Psoas muscle (tissue), 7 donors: ENCODE measurements at regions not wholly inside any gene's neighbourhood (a gene's known extent, or its start where the extent isn't known, plus 50 kb on each side); places are given as distances from the start of the nearest gene placed in this dataset.
A peak's percentile ranks its signal among the peaks of the same experiment; 100 is the strongest.

Source experiments
- ATAC-seq, 4 donors: fragments of 200-7000 bp; cut with Tn5 transposase; one replicate each; pipeline ENCODE4 v1.9.1; 2020; ENCODE audit warnings: moderate library complexity in 3 of 4, mild to moderate bottlenecking in 2 of 4
- DNase-seq, 2 donors: peaks; one replicate each; pipeline ENCODE4 v3.0.0-alpha.2; 2020
- H3K27ac ChIP-seq: fragments of 200-600 bp; one replicate; pipeline ENCODE4 v1.8.0; 2022
- H3K27me3 ChIP-seq, 3 donors: fragments of 200-600 bp in 1 of 3; one replicate each; pipeline versions ENCODE4 v1.6.1 to v1.8.0; 2013 to 2022; ENCODE audit warnings: low read length in 2 of 3, mild to moderate bottlenecking in 2 of 3, moderate library complexity in 1 of 3; ENCODE audit not compliant: insufficient read depth in 3 of 3
- H3K36me3 ChIP-seq, 2 donors: fragments of 200-600 bp in 1 of 2; one replicate each; pipeline versions ENCODE4 v1.6.1 to v1.8.0; 2013 to 2022; ENCODE audit warnings: low read depth in 1 of 2, mild to moderate bottlenecking in 1 of 2, moderate library complexity in 1 of 2; ENCODE audit not compliant: insufficient read depth in 1 of 2
- H3K4me1 ChIP-seq: fragments of 200-600 bp; one replicate; pipeline ENCODE4 v1.8.0; 2022
- H3K4me3 ChIP-seq: fragments of 200-600 bp; one replicate; pipeline ENCODE4 v1.8.0; 2022; ENCODE audit warnings: mild to moderate bottlenecking
- H3K9me3 ChIP-seq: fragments of 200-600 bp; one replicate; pipeline ENCODE4 v1.8.0; 2022
- WGBS, 3 donors: extraction: QIAGEN DNeasy Blood & Tissue Kit; methylation state at CpG; one replicate each; pipeline versions ENCODE4 v1.1.6 to v1.1.7; 2013; 5-methylcytosine and 5-hydroxymethylcytosine counted together
- intact Hi-C, 2 donors: fragments of 100-400 bp; cut with DNase I; formaldehyde crosslinking; loops; one replicate each; pipeline versions ENCODE4 v1.11.0 to v1.14.2; 2022
- TF ChIP-seq, protein P1 (sequence below): fragments of 200-600 bp; IDR thresholded peaks from one replicate; pipeline ENCODE4 v1.8.0; 2022; ENCODE audit warnings: antibody characterized with exemption
- donor health status: healthy with polysubstance abuse.
- donor health status: DM: no; HTN: no; CAD: no; lungs with moderate emphysema.
- donor health status: Bipolar disorder and iron deficiency.
- donor health status: healthy.
- donor health status: DM: yes; HTN: yes; CAD: no.
- donor health status: DM: no; HTN: no; CAD: no.
- donor health status: DM: yes; HTN: yes; CAD: no.

DNA sequence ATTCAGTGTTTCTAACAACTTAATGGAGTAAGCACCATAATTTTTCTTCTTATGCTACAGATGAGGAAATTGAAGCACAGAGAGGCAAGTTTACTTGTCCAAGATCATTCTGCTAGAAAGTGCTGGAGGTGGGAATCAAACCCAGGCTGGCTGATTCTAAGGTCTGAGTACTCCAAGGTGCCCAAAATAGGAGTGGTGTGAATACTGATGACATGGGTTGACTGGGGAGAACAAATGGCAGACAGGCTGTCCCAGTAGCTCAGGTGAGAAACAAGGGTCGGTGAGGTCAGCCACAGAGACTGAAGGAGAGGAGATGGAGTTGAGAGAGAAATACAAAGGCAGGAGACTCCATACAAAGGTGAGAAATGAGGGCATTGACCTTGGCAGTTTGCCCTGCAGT lies 144.5 kb upstream of the EGFLAM start:
- no peaks in the 10 kb centered on the region for H3K36me3 ChIP-seq
- H3K27ac ChIP-seq = peak overlapping the region; percentile 60
- intact Hi-C loops = no loop called here
- peaks cover 26% of the 10 kb centered on the region for H3K4me1 ChIP-seq
- no peak overlapping the region for H3K4me3 ChIP-seq
- no peak for DNase-seq
- peak in 3 of 4 donors; percentile 33 to 57 (median 34) for ATAC-seq
- TF ChIP-seq, protein P1, sequence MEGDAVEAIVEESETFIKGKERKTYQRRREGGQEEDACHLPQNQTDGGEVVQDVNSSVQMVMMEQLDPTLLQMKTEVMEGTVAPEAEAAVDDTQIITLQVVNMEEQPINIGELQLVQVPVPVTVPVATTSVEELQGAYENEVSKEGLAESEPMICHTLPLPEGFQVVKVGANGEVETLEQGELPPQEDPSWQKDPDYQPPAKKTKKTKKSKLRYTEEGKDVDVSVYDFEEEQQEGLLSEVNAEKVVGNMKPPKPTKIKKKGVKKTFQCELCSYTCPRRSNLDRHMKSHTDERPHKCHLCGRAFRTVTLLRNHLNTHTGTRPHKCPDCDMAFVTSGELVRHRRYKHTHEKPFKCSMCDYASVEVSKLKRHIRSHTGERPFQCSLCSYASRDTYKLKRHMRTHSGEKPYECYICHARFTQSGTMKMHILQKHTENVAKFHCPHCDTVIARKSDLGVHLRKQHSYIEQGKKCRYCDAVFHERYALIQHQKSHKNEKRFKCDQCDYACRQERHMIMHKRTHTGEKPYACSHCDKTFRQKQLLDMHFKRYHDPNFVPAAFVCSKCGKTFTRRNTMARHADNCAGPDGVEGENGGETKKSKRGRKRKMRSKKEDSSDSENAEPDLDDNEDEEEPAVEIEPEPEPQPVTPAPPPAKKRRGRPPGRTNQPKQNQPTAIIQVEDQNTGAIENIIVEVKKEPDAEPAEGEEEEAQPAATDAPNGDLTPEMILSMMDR = no peak
- H3K9me3 ChIP-seq = no peaks in the 10 kb centered on the region
- H3K27me3 ChIP-seq = no peaks in the 10 kb centered on the region
- 50 to 61% (median 55%) methylated on average over 1 of the region's 1 CpG for WGBS, 3 donors

DNA sequence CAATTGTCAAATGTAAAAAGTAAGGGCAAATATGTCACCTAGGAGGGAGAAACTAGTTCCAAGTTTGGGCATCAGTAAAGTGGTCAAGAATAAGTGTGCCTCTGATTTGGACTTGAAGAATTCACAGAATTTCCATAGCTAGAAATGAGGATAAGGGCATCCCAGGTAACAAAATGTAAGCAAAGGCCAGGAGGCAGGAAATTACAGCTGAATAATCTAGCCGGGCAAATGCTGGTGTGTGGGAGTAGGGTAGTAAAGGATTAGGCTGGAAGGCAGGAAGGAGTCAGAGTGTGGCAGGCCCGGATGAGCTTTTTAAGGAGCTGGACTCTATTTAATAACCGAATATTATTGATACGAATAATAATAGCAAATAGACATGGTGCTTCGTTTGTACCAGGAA lies 144.9 kb upstream of the EGFLAM start:
- ATAC-seq = peak in 1 of 4 donors; percentile 25
- TF ChIP-seq, protein P1 = no peak
- Histone ChIP-seq H3K36me3 (no peaks in the 10 kb centered on the region), H3K4me1 (peaks cover 26% of the 10 kb centered on the region), H3K4me3 (no peak overlapping the region), H3K27ac (peak overlapping the region; percentile 60), H3K27me3 (no peaks in the 10 kb centered on the region), H3K9me3 (no peaks in the 10 kb centered on the region)
- DNase-seq = no peak
- WGBS, 3 donors = 72 to 78% (median 72%) methylated on average over 5 of the region's 5 CpGs
- intact Hi-C loops = no loop called here

DNA sequence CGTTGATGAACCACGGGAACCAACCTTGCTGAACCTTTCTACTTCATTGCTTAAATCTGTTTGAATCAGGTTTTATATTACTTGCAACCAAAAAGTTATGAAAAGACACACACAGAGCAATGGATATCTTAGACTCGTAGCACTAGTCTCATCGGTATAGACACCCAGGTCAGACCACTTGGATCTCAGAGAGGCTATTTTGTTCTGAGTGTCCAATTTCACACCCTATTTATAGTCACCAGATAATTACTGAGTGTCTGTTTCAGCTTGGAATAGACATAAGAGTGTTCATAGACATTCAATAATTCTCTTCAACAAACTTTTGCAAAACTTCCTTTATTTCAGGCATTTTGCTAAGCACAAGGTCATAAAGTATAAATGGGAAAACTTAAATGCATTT lies 145.4 kb upstream of the EGFLAM start:
- ATAC-seq (peak; percentile 57 to 97 (median 93)), DNase-seq (no peak)
- intact Hi-C loops = no loop called here
- peaks cover 26% of the 10 kb centered on the region for H3K4me1 ChIP-seq
- WGBS, 3 donors = 26 to 56% (median 31%) methylated on average over 4 of the region's 4 CpGs
- TF ChIP-seq, protein P1 = no peak
- H3K9me3 ChIP-seq = no peaks in the 10 kb centered on the region
- no peak overlapping the region for H3K4me3 ChIP-seq
- no peaks in the 10 kb centered on the region for H3K36me3 ChIP-seq
- peak overlapping the region; percentile 60 for H3K27ac ChIP-seq
- no peaks in the 10 kb centered on the region for H3K27me3 ChIP-seq

DNA sequence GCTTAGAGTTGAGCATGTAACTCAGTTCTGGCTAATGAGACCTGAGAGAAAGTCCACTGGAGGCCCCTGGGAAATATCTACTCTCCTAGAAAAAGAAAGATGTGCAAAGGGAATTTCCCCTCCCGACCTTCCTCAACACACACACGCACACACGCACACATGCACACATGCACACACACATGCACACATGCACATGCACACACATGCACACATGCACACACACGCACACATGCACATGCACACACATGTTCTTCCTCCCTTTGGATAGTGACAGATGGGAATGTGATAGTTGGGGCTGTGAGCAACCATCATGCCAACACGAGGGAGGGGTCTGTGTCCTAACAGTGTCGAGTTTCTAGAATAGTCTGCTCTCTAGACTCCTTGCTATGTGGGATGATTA lies 148.2 kb upstream of the EGFLAM start:
- Histone ChIP-seq H3K27ac (no peak overlapping the region), H3K9me3 (no peaks in the 10 kb centered on the region), H3K4me3 (no peak overlapping the region), H3K4me1 (peaks cover 26% of the 10 kb centered on the region), H3K36me3 (no peaks in the 10 kb centered on the region), H3K27me3 (no peaks in the 10 kb centered on the region)
- TF ChIP-seq, protein P1 = no peak
- ATAC-seq = no peak
- WGBS, 3 donors = 74 to 80% (median 77%) methylated on average over 6 of the region's 6 CpGs
- no peak for DNase-seq
- intact Hi-C loops = no loop called here

- H3K9me3 ChIP-seq = no peaks in the 10 kb centered on the region
- 83 to 89% (median 85%) methylated on average over 6 of the region's 6 CpGs for WGBS, 3 donors
- ATAC-seq (no peak), DNase-seq (no peak)
- peaks cover 7% of the 10 kb centered on the region for H3K4me1 ChIP-seq
- no peaks in the 10 kb centered on the region for H3K36me3 ChIP-seq
- H3K4me3 ChIP-seq = no peak overlapping the region
- intact Hi-C loops = no loop called here
- no peak overlapping the region for H3K27ac ChIP-seq
- TF ChIP-seq, protein P1 = no peak
- no peaks in the 10 kb centered on the region for H3K27me3 ChIP-seq
These were observed 151.3 kb upstream of the EGFLAM start for GRCh38 chr5:38107096-38107495.
